GM23338 (cell line): ENCODE measurements at regions not wholly inside any gene's neighbourhood (a gene's known extent, or its start where the extent isn't known, plus 50 kb on each side); places are given as distances from the start of the nearest gene placed in this dataset.

Experiments used
- ETS1 ChIP-seq: IDR thresholded peaks from 2 replicates; pipeline ENCODE4 v1.6.1; 2016; ENCODE audit warnings: antibody characterized with exemption
- EZH2 ChIP-seq: fragments of 200-600 bp; sonication (generic); IDR thresholded peaks from one replicate; pipeline ENCODE4 v1.8.0; 2017; ENCODE audit warnings: antibody characterized with exemption, mild to moderate bottlenecking, low read depth; ENCODE audit not compliant: unreplicated experiment
- EZH2phosphoT487 ChIP-seq: fragments of 200-600 bp; sonication (generic); IDR thresholded peaks from one replicate; pipeline ENCODE4 v1.8.1; 2018; ENCODE audit warnings: antibody characterized with exemption; ENCODE audit not compliant: unreplicated experiment
- POLR2AphosphoS5 ChIP-seq: IDR thresholded peaks from 2 replicates; pipeline ENCODE4 v1.6.1; 2016; ENCODE audit warnings: antibody characterized with exemption, low read depth
- STAT1 ChIP-seq: IDR thresholded peaks from one replicate; pipeline ENCODE4 v1.6.1; 2016; ENCODE audit warnings: antibody characterized with exemption; ENCODE audit not compliant: unreplicated experiment
- ZNF331 ChIP-seq: fragments of 250-450 bp; sonication (Bioruptor Pico); IDR thresholded peaks from 2 replicates; pipeline ENCODE4 v1.5.0; 2020; ENCODE audit warnings: low read depth, mild to moderate bottlenecking, moderate library complexity
- TF ChIP-seq, protein P1 (sequence below): fragments of 250-450 bp; sonication (Bioruptor Pico); IDR thresholded peaks from 2 replicates; pipeline ENCODE4 v1.5.0; 2020; ENCODE audit warnings: mild to moderate bottlenecking, moderate library complexity
- TF ChIP-seq, protein P2 (sequence below), 2 experiments: fragments of 200-600 bp in 1 of 2; sonication (generic) in 1 of 2; conservative IDR thresholded peaks; 2 replicates each; pipeline versions ENCODE4 v1.5.1 to v1.6.1; 2016 to 2017; ENCODE audit warnings: antibody characterized with exemption in 2 of 2, low read depth in 2 of 2, mild to moderate bottlenecking in 2 of 2, moderate library complexity in 1 of 2

- TF ChIP-seq, protein P1, sequence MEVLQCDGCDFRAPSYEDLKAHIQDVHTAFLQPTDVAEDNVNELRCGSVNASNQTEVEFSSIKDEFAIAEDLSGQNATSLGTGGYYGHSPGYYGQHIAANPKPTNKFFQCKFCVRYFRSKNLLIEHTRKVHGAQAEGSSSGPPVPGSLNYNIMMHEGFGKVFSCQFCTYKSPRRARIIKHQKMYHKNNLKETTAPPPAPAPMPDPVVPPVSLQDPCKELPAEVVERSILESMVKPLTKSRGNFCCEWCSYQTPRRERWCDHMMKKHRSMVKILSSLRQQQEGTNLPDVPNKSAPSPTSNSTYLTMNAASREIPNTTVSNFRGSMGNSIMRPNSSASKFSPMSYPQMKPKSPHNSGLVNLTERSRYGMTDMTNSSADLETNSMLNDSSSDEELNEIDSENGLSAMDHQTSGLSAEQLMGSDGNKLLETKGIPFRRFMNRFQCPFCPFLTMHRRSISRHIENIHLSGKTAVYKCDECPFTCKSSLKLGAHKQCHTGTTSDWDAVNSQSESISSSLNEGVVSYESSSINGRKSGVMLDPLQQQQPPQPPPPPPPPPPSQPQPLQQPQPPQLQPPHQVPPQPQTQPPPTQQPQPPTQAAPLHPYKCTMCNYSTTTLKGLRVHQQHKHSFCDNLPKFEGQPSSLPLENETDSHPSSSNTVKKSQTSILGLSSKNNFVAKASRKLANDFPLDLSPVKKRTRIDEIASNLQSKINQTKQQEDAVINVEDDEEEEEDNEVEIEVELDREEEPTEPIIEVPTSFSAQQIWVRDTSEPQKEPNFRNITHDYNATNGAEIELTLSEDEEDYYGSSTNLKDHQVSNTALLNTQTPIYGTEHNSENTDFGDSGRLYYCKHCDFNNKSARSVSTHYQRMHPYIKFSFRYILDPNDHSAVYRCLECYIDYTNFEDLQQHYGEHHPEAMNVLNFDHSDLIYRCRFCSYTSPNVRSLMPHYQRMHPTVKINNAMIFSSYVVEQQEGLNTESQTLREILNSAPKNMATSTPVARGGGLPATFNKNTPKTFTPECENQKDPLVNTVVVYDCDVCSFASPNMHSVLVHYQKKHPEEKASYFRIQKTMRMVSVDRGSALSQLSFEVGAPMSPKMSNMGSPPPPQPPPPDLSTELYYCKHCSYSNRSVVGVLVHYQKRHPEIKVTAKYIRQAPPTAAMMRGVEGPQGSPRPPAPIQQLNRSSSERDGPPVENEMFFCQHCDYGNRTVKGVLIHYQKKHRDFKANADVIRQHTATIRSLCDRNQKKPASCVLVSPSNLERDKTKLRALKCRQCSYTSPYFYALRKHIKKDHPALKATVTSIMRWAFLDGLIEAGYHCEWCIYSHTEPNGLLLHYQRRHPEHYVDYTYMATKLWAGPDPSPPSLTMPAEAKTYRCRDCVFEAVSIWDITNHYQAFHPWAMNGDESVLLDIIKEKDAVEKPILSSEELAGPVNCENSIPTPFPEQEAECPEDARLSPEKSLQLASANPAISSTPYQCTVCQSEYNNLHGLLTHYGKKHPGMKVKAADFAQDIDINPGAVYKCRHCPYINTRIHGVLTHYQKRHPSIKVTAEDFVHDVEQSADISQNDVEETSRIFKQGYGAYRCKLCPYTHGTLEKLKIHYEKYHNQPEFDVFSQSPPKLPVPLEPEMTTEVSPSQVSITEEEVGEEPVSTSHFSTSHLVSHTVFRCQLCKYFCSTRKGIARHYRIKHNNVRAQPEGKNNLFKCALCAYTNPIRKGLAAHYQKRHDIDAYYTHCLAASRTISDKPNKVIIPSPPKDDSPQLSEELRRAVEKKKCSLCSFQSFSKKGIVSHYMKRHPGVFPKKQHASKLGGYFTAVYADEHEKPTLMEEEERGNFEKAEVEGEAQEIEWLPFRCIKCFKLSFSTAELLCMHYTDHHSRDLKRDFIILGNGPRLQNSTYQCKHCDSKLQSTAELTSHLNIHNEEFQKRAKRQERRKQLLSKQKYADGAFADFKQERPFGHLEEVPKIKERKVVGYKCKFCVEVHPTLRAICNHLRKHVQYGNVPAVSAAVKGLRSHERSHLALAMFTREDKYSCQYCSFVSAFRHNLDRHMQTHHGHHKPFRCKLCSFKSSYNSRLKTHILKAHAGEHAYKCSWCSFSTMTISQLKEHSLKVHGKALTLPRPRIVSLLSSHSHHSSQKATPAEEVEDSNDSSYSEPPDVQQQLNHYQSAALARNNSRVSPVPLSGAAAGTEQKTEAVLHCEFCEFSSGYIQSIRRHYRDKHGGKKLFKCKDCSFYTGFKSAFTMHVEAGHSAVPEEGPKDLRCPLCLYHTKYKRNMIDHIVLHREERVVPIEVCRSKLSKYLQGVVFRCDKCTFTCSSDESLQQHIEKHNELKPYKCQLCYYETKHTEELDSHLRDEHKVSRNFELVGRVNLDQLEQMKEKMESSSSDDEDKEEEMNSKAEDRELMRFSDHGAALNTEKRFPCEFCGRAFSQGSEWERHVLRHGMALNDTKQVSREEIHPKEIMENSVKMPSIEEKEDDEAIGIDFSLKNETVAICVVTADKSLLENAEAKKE (CRISPR knock-in tag) = no peak
- TF ChIP-seq STAT1 = no peak
- TF ChIP-seq ZNF331 (CRISPR knock-in tag) = no peak
- no peak for TF ChIP-seq ETS1
- no peak for TF ChIP-seq EZH2
- TF ChIP-seq, protein P2, sequence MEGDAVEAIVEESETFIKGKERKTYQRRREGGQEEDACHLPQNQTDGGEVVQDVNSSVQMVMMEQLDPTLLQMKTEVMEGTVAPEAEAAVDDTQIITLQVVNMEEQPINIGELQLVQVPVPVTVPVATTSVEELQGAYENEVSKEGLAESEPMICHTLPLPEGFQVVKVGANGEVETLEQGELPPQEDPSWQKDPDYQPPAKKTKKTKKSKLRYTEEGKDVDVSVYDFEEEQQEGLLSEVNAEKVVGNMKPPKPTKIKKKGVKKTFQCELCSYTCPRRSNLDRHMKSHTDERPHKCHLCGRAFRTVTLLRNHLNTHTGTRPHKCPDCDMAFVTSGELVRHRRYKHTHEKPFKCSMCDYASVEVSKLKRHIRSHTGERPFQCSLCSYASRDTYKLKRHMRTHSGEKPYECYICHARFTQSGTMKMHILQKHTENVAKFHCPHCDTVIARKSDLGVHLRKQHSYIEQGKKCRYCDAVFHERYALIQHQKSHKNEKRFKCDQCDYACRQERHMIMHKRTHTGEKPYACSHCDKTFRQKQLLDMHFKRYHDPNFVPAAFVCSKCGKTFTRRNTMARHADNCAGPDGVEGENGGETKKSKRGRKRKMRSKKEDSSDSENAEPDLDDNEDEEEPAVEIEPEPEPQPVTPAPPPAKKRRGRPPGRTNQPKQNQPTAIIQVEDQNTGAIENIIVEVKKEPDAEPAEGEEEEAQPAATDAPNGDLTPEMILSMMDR (conservative IDR thresholded peaks at IDR 0.05; ENCODE audit: low read depth in 2 of 2) = no peak
- TF ChIP-seq POLR2AphosphoS5 = no peak
- TF ChIP-seq EZH2phosphoT487 = no peak
These were observed 62.2 kb upstream of the FAM241A start (continued) for GRCh38 chr4:112082954-112083586.
